ENCODE measurements at regions not wholly inside any gene's neighbourhood (a gene's known extent, or its start where the extent isn't known, plus 50 kb on each side); places are given as distances from the start of the nearest gene placed in this dataset.

DNA sequence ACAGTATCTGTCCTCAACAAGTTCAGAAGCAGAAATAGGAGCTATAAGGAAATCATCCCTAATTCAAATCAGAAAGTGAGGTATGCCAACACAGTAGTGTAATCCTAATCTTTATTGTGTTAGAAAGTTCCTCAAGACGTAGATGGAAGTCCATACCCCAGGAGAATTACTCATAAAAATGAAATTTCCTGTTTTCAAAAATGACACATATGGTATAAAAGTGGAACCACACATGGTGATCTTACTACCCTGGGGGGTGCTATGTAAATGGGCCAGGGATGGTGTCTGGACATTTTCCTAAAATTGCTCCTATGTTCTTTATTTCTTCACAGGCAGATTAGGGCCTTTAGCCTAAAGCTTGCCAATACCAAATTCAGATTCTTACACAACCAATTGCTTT lies 204.1 kb downstream of the ARRDC4 start:
- intact Hi-C loops (cut with DNase I): no loop called here
- Histone ChIP-seq H3K27me3 (no peaks in the 10 kb centered on the region), H3K4me1 (no peaks in the 10 kb centered on the region), H3K36me3 (no peaks in the 10 kb centered on the region), H3K4me3 (no peak overlapping the region), H3K27ac (no peak overlapping the region), H3K9me3 (no peaks in the 10 kb centered on the region)
- FAIRE-seq (no peak), DNase-seq (no peak), ATAC-seq (no peak)
- TF ChIP-seq, protein P1, sequence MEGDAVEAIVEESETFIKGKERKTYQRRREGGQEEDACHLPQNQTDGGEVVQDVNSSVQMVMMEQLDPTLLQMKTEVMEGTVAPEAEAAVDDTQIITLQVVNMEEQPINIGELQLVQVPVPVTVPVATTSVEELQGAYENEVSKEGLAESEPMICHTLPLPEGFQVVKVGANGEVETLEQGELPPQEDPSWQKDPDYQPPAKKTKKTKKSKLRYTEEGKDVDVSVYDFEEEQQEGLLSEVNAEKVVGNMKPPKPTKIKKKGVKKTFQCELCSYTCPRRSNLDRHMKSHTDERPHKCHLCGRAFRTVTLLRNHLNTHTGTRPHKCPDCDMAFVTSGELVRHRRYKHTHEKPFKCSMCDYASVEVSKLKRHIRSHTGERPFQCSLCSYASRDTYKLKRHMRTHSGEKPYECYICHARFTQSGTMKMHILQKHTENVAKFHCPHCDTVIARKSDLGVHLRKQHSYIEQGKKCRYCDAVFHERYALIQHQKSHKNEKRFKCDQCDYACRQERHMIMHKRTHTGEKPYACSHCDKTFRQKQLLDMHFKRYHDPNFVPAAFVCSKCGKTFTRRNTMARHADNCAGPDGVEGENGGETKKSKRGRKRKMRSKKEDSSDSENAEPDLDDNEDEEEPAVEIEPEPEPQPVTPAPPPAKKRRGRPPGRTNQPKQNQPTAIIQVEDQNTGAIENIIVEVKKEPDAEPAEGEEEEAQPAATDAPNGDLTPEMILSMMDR (IDR thresholded peaks at IDR 0.05): no peak
- WGBS, 2 donors: 44 to 47% methylated on average over 1 of the region's 1 CpG

DNA sequence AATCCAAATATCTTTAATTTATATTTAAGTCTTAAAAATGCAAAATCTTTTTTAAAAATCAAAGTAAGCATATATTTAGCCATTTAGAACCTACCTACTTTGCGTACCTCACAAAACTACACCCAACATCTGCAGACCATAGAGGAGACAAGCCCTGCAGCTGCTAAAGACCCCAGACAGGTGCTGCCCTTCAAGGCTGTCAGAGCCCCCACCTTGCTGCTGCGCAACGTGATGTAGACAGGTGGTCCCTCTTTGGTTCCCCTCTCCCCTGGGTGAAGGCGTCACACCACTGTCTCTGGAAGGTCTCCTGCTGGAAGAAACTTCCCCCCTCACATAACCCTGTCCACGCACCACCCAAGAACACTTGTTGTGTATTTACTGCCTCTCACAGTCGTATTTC lies 204.5 kb downstream of the ARRDC4 start:
- Histone ChIP-seq H3K9me3 (no peaks in the 10 kb centered on the region), H3K4me1 (no peaks in the 10 kb centered on the region), H3K4me3 (no peak overlapping the region), H3K27ac (no peak overlapping the region), H3K36me3 (no peaks in the 10 kb centered on the region), H3K27me3 (no peaks in the 10 kb centered on the region)
- FAIRE-seq (no peak), DNase-seq (no peak), ATAC-seq (no peak)
- intact Hi-C loops (cut with DNase I): loop anchor here in 1 of 3 donors (5.0 kb wide), 1 partner anchor 263 kb away; no protein-coding TSS in a partner anchor
- WGBS, 2 donors: 61% methylated on average over 6 of the region's 6 CpGs
- TF ChIP-seq, protein P1 (IDR thresholded peaks at IDR 0.05): no peak

DNA sequence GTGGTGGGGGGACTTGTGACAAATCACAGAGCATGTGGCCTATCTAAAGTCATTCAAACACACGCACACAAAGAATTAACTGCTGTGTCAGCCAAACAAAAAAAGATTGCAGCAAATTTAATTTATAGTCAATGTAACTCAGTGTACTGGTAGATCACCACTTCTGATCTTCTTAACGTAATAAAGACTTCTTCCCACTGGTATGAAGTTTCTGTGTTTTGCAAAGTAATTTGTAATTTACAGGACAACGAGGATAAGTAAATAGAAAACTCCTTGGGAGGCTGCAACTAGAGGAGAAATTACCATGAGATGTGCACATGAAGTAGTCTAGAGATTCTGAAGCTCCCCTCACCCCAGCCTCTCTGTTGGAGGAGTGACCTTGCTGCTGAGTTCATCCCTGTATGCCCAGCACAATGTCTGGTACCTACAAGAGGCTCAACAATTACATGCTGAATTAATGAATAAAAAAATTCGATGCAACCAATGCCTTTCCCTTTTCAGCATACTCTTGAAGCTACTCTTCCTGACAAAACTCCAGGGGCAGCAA lies 207.3 kb downstream of the ARRDC4 start:
- Histone ChIP-seq H3K36me3 (no peaks in the 10 kb centered on the region), H3K9me3 (no peaks in the 10 kb centered on the region), H3K27ac (no peak overlapping the region), H3K4me1 (no peaks in the 10 kb centered on the region), H3K27me3 (no peaks in the 10 kb centered on the region), H3K4me3 (no peak overlapping the region)
- FAIRE-seq: no peak
- intact Hi-C loops (cut with DNase I): loop anchor here in 1 of 3 donors (5.0 kb wide), 1 partner anchor 265 kb away; no protein-coding TSS in a partner anchor
- DNase-seq: no peak
- TF ChIP-seq, protein P1 (IDR thresholded peaks at IDR 0.05): no peak
- no peak for ATAC-seq
- WGBS, 2 donors: 51 to 52% methylated on average over 4 of the region's 4 CpGs

DNA sequence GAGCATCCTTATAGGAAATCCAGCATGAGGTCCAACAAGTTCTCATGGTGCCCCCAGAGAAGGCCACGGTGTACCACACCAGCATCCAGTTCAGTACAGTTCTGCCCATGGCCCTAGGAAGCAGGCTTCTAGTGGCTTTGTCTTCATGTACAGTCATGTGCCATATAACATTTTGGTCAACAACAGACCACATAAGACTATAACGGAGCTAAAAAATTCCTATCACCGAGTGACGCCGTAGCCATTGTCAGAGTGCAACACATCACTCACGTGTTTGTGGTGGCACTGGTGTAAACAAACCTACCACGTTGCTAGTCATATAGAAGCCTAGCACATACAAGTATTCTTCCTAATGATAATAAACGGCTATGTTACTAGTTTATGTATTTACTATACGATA lies 209.0 kb downstream of the ARRDC4 start:
- intact Hi-C loops (cut with DNase I): loop anchor here in 1 of 3 donors (5.0 kb wide), 1 partner anchor 267 kb away; no protein-coding TSS in a partner anchor
- Histone ChIP-seq H3K4me1 (no peaks in the 10 kb centered on the region), H3K9me3 (no peaks in the 10 kb centered on the region), H3K27ac (no peak overlapping the region), H3K4me3 (no peak overlapping the region), H3K27me3 (no peaks in the 10 kb centered on the region), H3K36me3 (no peaks in the 10 kb centered on the region)
- ATAC-seq (no peak), DNase-seq (no peak), FAIRE-seq (no peak)
- 72 to 85% methylated on average over 9 of the region's 9 CpGs for WGBS, 2 donors
- TF ChIP-seq, protein P1 (IDR thresholded peaks at IDR 0.05): no peak

DNA sequence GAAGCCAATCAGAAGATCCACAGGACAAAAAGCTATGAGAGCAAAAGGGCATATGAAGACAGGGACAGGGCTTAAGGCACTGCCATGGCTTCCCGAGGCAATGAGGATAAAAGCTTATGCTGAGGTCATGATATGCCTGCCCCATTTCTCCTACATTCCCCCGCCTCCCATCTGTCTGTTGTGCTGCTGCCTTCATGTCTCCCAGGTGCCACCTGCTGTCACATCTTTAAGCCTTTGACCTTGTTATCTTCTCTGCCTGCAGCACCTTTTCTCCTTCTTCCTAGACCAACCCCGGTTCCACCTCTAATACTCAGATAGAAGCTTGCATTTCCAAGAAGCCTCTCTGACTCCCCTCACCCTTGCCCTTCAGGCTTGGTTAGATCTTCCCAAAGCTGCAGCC lies 213.8 kb downstream of the ARRDC4 start:
- no peaks in the 10 kb centered on the region for H3K36me3 ChIP-seq
- no peaks in the 10 kb centered on the region for H3K4me1 ChIP-seq
- ATAC-seq: no peak
- H3K27ac ChIP-seq: no peak overlapping the region
- DNase-seq: no peak
- no peaks in the 10 kb centered on the region for H3K9me3 ChIP-seq
- intact Hi-C loops (cut with DNase I): no loop called here
- FAIRE-seq: no peak
- TF ChIP-seq, protein P1 (IDR thresholded peaks at IDR 0.05): no peak
- no peak overlapping the region for H3K4me3 ChIP-seq
- WGBS, 2 donors: 9 to 13% methylated on average over 3 of the region's 3 CpGs
- peaks cover 0 to 14% (median 11%) of the 10 kb centered on the region in 4 donors for H3K27me3 ChIP-seq
